T-helper 22 cell (primary cell): ENCODE measurements at regions not wholly inside any gene's neighbourhood (a gene's known extent, or its start where the extent isn't known, plus 50 kb on each side); places are given as distances from the start of the nearest gene placed in this dataset.

Source experiments
- DNase-seq: peaks from one replicate; pipeline ENCODE4 v3.0.0-alpha.2; 2020; ENCODE audit warnings: low read depth

DNA sequence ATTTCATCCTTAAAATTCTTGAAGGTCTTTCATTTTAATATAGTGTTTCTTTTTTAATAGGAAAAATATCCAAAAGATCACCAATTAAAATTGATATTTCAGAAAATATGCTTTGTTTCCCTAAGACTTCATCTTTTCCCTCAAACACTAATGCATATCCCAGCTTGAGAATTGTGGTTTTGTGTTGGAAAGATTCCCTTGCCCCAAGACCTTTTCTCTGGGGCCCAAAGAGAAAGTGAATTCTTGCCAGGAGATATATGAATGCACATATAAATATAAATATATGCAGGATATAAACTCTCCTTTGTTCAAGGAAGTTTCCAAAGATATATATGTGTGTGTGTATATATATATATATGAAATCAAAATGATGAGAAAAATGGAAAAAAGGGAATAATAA lies 241.2 kb downstream of the FAM76B start:
- DNase-seq = no peak

GRCh38 chr11:95547976-95548375 lies 241.6 kb downstream of the FAM76B start:
- DNase-seq = no peak

DNA sequence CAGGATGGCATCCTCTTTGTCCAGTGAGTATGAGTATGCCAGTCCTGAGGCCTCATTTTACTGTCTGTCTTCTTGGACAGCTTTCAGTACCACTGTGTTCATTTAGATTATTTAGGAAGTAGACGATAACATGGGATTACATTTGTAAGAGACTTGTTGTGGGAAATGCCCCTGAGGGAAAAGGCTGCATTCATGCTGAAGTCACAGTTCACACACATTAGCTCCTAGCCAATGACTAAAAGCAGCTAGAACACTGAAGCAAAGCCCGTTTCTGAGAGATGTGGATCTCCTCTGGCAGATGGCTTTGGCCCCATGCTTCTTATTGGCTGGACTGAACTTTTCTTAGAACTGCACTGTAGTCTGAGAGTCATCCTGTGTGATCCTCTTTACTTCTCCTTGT lies 242.4 kb downstream of the FAM76B start:
- DNase-seq = no peak

DNA sequence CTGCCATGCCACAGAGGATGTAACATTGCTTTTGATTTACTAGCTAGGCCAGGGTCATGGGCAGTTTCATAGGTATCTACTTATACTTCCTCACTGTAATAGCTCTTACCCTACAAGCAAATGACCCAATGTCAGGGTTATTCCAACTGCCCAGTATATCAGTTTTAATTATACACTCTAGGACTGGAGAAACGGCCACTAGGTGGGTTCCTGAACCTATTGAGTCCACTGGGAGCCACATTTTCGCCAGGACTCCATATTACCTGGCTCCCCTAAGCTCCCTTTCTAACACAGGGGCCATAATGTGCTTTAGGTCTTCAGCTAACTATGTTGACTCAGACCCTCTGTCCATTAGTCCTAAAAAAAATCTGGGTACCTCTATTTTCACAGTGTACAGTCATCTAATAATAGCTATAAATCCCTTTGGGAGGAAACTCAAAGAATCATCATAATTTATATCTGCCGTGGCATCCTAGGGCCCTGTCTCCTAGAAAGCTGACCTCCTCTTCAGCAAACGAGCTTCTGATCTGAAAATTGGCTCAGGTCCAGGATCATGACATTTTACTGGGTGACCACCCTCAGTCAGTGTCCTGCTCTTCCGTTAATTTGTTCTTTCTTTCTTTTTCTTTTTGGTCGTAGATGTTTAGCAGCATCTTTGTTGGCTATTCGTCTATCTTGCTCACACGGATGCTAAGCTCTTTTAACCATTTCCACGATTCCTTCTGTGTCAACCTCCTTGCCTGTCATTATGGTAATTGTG lies 244.3 kb downstream of the FAM76B start:
- DNase-seq = no peak

DNA sequence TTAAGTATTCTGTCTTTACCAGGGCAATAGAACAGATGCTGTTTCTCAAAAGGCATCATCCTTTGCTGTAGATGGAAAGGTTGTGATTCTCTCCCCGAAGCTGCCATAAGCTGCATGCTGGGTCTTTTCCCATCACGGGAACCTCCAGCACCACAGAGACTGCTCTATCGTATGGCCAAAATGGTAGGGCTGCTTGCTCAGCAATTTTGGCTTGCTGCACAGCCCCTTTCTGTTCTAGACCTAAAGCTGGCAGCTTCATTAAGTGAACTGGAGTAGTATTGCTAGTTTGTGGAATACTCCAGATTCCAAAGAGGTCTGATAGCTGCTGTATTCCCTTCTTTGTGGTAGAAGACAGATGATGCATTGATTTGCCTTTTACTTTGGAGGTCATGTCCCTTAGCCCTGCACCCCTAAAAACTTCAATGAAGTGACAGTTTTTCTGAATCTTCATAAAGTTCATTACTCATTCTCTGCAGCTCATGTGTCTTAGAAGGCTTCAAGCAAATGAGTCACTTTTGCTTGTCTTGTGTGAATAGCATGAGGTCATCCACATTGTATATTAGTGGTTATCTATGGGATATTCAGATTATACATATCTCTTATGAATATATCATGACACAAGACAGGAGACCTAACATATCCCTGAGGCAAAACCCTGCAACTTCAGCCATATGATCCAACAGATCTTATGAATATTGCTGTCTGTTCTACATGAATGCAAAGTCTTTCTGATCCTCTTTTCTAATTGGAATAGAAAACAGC lies 245.3 kb downstream of the FAM76B start:
- no peak for DNase-seq

- DNase-seq = no peak
These were observed 246.6 kb downstream of the FAM76B start for GRCh38 chr11:95542868-95543551.

DNA sequence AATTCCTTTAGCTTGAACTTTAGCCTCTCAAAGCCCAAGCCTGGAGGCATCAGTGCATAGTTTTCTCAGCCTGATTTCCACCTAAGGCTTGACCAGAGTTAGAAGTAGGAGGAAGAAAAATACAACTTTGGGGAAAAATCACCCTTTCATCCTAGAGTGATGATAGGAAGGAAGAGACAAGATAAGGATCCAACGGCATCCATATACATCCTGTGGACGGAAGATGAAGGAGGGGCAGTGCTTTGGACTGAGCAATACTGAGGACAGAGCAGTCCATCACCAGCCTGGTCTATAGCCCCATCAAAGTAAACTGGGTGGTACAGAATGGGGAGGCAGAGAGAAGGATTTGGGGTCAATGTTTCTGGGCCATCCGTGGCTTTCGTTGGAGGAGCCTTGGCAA lies 247.9 kb downstream of the FAM76B start:
- no peak for DNase-seq

DNA sequence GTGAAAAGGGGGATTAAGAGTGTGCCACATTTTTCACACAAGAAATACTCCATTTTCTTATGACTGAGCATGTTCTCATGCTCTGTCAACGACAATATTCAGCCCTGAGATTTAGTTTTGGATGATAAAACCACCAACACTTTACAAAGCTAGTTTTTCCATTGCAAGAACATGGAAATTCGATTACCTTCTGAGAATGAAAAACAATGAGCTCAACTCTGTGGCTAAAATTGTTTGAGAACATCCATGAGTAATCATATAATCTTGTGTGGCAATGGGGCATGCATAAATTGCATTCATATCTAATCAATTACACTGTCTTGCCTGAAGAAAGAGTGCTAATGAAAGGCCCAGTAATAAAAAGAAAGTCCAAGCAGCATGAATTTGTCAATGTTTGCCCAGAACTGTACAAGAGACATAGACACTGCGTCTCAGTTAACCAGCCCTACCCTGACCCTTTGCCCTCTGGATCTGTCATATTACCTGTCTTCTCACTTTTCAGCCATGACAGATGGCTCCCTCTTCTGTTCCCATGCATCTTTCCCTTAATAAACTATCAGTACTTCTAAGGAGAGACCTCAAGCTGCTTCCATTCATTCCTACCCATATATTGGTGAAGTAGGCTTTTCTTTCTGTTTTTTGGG lies 253.4 kb downstream of the FAM76B start:
- no peak for DNase-seq

GRCh38 chr11:95534809-95535208 lies 254.8 kb downstream of the FAM76B start:
- no peak for DNase-seq

DNA sequence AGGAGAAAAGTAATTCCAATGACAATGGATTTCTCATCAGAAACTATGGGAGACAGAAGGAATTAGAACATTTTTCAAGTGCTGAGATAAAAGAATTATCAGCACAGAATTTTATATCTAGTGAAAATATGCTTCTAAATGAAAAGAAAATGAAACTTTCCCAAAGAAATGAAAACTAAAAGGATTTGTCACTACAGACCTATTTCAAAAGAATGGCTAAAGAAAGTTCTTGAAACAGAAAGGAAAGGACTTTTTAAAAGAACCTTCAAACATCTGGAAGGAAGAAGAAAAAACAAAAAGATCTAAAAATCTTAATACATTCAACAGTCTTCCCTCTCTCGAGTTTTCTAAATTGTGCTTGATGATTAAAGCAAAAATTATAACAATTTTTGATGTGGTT lies 255.4 kb downstream of the FAM76B start:
- DNase-seq = no peak

- no peak for DNase-seq
These were observed 258.5 kb downstream of the FAM76B start for GRCh38 chr11:95531116-95531515.

GRCh38 chr11:95524314-95525036 lies 265.1 kb downstream of the FAM76B start:
- DNase-seq = no peak

DNA sequence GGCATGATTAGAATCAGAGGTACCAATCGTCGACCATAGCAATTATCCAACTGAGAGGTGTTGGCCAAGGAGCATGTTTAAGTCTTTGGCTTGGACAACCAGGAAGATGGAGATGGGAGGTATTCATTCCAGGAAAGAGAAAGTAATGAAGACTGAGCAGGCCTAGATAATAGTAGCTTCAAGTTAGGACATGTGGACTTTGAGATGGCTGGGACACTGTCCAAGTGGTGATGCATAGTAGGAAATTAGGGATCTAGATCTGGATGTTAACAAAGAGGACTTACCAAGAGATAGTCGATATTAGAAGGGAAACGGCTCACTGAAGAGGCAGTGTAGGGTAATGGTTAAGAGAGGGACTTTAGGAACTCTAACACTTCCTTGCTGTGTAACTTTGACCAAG lies 266.7 kb downstream of the FAM76B start:
- DNase-seq = no peak

DNA sequence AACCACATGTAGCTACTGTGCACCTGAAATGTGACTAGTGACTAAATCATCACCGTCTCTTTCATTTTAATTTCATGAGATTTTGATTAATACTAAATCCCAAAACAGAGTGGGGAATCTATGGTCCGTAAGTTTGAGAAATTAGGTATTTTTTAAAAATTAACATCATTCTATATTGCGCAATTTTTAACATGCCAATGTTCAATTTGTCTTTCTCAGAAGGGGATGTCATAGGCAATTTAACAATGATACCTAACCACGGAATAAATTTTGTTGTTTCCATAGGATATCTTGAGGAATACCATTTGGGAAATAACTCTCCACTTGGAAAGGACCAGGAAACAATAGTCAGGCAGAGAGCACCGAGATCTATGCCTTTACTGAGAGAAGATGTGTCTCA lies 267.7 kb downstream of the FAM76B start:
- no peak for DNase-seq

DNA sequence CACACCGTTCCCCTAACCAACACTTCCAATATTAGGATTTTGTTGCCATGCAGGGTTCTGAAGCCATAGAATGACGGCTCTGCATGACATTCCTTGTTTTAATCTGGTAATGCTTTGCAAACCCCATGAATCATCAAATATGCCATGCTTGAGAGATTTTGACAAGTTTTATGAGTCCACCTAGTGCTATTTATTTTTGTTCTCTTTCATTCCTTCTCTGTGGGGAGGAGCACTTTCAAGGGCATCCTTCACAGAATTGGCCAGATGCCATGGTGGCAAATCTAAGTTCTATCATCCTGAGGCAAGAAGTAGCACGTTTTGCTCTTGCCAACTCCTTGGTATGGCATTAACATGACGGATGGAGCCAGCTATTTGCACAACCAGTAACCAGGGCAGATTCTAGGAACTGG lies 268.4 kb downstream of the FAM76B start:
- DNase-seq = no peak

DNA sequence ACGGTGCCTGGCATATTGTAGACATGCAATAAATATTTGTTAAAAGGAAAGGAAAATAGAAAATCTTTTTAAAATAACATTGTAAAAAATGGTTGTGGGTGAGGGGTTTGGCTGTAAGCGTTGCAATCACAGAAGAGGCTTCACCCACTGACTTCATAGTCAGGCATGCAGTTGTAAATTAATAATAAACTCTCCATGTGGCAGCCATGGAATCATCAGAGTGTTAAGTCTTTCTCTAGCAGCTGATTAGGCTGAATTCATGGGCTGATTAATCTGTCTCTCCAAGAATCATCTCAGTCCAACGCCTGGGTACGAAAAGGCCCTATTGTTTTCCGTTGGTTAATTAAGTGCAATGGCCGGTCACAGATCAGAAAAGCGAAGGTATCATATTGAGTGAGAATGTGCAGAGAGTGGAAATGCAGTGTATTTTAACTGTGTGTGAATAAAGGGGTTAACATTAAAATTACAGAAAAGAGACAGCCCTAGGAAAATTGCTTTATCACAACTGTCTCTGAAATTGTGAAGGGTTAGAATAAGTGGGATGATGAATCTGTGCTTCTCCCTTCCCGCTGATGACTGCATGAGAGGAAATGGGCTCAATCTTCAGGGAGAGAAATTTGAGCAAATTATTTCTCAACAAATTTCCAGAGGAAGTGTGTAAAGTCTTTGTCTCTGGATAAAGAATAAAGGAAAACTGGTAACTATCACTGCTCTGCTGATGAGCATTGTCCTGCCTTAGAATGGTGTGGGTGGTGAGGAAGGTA lies 269.0 kb downstream of the FAM76B start:
- no peak for DNase-seq

- DNase-seq = no peak
These were observed 269.7 kb downstream of the FAM76B start for GRCh38 chr11:95519912-95520311.

GRCh38 chr11:95517453-95517852 lies 272.1 kb downstream of the FAM76B start:
- no peak for DNase-seq

- DNase-seq = no peak
These were observed 272.8 kb downstream of the FAM76B start for GRCh38 chr11:95516786-95517185.

DNA sequence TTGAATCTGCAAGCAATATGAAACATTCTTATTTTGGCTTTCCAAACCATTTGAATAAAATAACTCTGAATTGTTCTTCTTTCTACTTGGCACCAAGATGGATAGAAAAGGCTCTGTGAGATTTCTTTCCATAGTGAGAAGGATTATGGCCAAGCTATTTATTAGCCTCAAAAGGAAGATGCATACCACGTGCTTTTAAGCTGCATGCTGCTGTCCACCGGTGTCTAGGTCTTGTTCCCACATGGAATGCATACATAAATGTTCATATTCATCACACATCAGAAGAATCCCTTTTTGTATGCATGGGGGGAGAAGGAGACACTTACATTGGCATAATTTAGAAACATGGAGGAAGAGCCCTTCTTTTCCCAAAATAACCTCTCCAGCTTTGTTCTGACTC lies 273.4 kb downstream of the FAM76B start:
- DNase-seq = no peak

DNA sequence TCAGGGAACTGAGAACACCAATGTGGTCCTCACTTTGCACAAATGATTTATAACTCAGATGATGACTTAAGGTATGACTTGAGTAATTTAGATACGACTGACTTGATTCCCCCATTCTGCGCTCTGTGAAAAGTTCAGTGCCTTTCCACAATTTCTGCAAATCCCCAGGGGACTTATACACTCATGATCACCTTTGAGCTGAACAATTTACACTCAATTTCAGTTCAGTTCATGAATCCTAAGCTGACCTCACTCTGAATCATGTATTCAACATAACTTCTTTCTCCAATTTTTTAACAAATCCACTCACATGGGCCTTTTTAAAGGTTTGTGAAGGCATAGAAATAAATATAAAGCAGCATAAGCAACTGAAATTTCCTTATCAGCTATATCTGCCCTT lies 274.2 kb downstream of the FAM76B start:
- DNase-seq = no peak
